Small intestine (tissue), 7 donors: ENCODE measurements at regions not wholly inside any gene's neighbourhood (a gene's known extent, or its start where the extent isn't known, plus 50 kb on each side); places are given as distances from the start of the nearest gene placed in this dataset.

Source experiments
- DNase-seq, 2 donors: peaks; one replicate each; pipeline versions ENCODE4 v3.0.0 to v3.0.0-alpha.2; 2013
- FAIRE-seq: peaks from 2 replicates; lab custom pipeline; 2012; peaks lifted over from hg19 to GRCh38; lab: Jason Lieb, UNC
- H3K27ac ChIP-seq, 3 donors: one replicate each; pipeline ENCODE4 v1.5.1; 2013; ENCODE audit warnings: low read length in 2 of 3, mild to moderate bottlenecking in 2 of 3, control low read depth in 1 of 3, inconsistent platforms in 1 of 3, low read depth in 1 of 3, moderate library complexity in 1 of 3
- H3K27me3 ChIP-seq, 3 donors: one replicate each; pipeline ENCODE4 v1.6.1; 2013; ENCODE audit warnings: low read length in 3 of 3, inconsistent platforms in 1 of 3; ENCODE audit not compliant: control insufficient read depth in 3 of 3, insufficient read depth in 3 of 3
- H3K36me3 ChIP-seq, 3 donors: one replicate each; pipeline ENCODE4 v1.6.1; 2013; ENCODE audit warnings: low read length in 3 of 3, inconsistent platforms in 1 of 3, low read depth in 1 of 3, mild to moderate bottlenecking in 1 of 3, moderate library complexity in 1 of 3; ENCODE audit not compliant: control insufficient read depth in 3 of 3, insufficient read depth in 2 of 3
- H3K4me1 ChIP-seq, 3 donors: one replicate each; pipeline ENCODE4 v1.6.1; 2013; ENCODE audit warnings: low read length in 2 of 3, inconsistent platforms in 1 of 3, low read depth in 1 of 3, mild to moderate bottlenecking in 1 of 3, moderate library complexity in 1 of 3; ENCODE audit not compliant: control insufficient read depth in 3 of 3, insufficient read depth in 2 of 3
- H3K4me3 ChIP-seq, 3 donors: one replicate each; pipeline ENCODE4 v1.5.1; 2013; ENCODE audit warnings: low read length in 3 of 3, control low read depth in 1 of 3, inconsistent platforms in 1 of 3, low read depth in 1 of 3, mild to moderate bottlenecking in 1 of 3, moderate library complexity in 1 of 3
- H3K9me3 ChIP-seq, 2 donors: one replicate each; pipeline ENCODE4 v1.6.1; 2013; ENCODE audit warnings: low read depth in 1 of 2, low read length in 1 of 2; ENCODE audit not compliant: control insufficient read depth in 2 of 2, insufficient read depth in 1 of 2
- WGBS, 3 donors: extraction: QIAGEN DNeasy Blood & Tissue Kit; methylation state at CpG; one replicate each; pipeline ENCODE4 v1.1.7; 2013; 5-methylcytosine and 5-hydroxymethylcytosine counted together
- donor health status: healthy with polysubstance abuse.
- donor health status: control.
- donor health status: control.
- donor health status: Bipolar disorder and iron deficiency.
- donor health status: healthy.

DNA sequence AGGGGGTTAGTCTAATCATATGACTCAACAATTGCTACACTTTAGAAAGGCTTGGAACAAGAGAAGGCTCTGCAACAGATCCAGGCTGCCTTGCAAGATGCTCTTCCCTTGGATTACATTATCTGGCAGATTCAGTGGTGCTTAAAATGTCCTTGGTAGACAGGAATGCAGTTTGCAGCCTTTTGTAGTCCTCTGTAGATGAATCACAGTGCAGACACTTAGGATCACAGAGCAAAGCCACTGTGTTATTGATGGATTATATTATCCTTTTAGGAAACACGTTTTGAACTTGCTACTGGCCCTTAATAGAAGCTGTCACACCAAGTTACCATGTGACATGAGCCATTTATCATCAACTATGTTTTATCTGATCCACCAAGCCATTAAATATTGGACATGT, 152.2 kb downstream of the CBLN2 start:
- Histone ChIP-seq H3K4me3 (no peak overlapping the region), H3K4me1 (no peaks in the 10 kb centered on the region), H3K27me3 (no peaks in the 10 kb centered on the region), H3K36me3 (no peaks in the 10 kb centered on the region), H3K27ac (no peak overlapping the region), H3K9me3 (no peaks in the 10 kb centered on the region)
- WGBS, 3 donors, result 0 to 27% (median 7%) methylated on average over 1 of the region's 1 CpG
- FAIRE-seq, result no peak
- DNase-seq, result no peak

DNA sequence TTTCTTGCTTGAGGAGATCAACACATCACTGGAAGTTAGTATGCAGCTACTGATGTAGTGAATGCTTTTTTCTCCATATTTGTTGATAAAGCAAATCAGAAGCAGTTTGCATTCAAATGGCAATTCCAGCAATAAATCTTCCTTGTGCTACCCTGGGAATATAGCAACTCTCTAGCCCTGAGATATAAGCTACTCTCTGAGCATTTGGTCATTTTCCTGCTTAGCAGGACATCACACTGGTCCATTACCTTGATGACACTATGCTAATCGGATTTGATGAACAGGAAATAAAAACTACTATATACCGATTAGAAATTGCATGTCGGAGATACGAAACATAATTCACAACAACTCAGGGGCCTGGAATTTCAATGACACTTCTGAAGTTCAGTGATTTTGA, 152.7 kb downstream of the CBLN2 start:
- Histone ChIP-seq H3K4me3 (no peak overlapping the region), H3K4me1 (no peaks in the 10 kb centered on the region), H3K27me3 (no peaks in the 10 kb centered on the region), H3K36me3 (no peaks in the 10 kb centered on the region), H3K9me3 (no peaks in the 10 kb centered on the region), H3K27ac (no peak overlapping the region)
- 79 to 90% (median 84%) methylated on average over 4 of the region's 4 CpGs for WGBS, 3 donors
- FAIRE-seq (no peak), DNase-seq (no peak)

DNA sequence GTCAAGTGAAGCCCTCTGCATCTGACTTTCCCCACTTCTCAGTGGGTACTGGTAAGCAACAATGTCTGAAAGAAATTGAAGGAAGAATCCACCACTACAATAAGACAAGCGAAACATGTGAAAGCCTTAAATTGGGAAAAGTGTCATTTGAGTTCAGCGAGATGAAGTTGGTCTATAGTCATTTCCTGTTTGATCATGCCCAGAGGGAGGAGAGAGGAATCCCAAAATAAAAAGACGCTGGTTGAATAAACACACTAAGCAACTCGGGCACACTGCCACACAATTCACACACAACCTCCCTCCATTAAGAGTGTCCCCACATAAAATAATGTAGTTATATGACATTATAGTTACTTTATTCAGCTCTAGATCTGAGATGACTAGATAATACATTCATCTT, 166.1 kb downstream of the CBLN2 start:
- Histone ChIP-seq H3K27ac (no peak overlapping the region), H3K4me3 (no peak overlapping the region), H3K36me3 (no peaks in the 10 kb centered on the region), H3K4me1 (no peaks in the 10 kb centered on the region), H3K9me3 (no peaks in the 10 kb centered on the region), H3K27me3 (no peaks in the 10 kb centered on the region)
- 49 to 76% (median 71%) methylated on average over 4 of the region's 4 CpGs for WGBS, 3 donors
- DNase-seq (no peak), FAIRE-seq (no peak)

DNA sequence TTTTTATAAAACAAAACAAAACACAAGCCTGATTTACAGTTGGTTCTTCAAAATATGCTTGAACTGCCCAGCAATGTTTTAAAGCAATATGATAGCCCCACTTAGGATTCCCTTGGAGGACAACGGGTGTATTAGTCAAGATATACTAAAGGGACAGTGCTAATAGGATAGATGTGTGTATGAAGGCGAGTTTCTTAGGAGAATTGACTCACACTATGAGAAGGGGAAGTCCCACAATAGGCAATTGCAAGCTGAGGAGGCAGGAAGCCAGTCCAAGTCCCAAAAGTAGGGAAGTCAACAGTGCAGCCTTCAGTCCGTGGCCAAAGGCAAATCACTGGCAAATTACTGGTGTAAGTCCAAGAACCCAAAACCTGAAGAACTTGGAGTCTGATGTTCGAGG, 167.9 kb downstream of the CBLN2 start:
- 32 to 48% (median 35%) methylated on average over 4 of the region's 4 CpGs for WGBS, 3 donors
- Histone ChIP-seq H3K4me1 (no peaks in the 10 kb centered on the region), H3K27me3 (no peaks in the 10 kb centered on the region), H3K36me3 (no peaks in the 10 kb centered on the region), H3K4me3 (no peak overlapping the region), H3K27ac (no peak overlapping the region), H3K9me3 (no peaks in the 10 kb centered on the region)
- FAIRE-seq (no peak), DNase-seq (no peak)

DNA sequence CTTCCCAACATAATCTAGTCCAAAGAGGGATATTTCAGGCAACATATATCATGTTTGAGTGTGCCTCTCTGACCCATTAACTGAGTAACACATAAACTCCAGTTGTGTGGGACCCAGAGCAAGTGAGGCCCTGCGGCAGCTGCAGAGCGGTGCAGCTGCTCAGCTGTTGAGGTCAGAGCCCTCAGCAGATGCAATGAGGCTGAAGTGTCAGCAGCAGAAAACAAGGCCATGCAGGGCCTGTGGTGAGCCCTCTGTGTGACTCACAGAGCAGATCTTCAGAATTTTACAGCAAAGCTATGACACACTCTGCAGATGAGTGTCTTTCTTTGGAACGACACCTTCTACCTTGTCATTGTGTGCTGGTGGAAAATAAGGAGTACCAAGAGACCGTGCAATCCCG, 168.5 kb downstream of the CBLN2 start:
- Histone ChIP-seq H3K27me3 (no peaks in the 10 kb centered on the region), H3K4me3 (no peak overlapping the region), H3K36me3 (no peaks in the 10 kb centered on the region), H3K9me3 (peaks cover 0 to 3% of the 10 kb centered on the region in 2 donors), H3K27ac (no peak overlapping the region), H3K4me1 (no peaks in the 10 kb centered on the region)
- 83 to 90% (median 88%) methylated on average over 5 of the region's 5 CpGs for WGBS, 3 donors
- FAIRE-seq (no peak), DNase-seq (peak in 1 of 2 donors; percentile 11)

DNA sequence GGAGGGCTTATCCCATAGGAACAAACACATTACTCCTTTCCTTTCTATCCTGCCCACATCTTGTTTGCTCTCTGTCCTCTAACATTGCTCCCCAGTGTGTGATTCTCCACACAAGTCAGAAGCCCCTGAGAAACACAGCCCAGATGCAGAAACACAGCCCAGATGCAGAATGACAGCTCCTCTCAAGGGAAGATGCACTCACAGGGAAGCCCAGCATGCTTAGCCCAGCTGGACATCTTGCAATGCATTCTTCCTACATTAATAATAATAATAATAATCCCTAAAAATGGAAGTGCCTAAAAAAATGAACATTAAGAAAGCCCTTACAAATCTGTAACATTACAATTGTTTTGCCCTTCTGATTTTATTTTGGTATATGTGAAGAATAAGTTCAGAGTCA, 172.1 kb downstream of the CBLN2 start:
- Histone ChIP-seq H3K36me3 (no peaks in the 10 kb centered on the region), H3K4me1 (no peaks in the 10 kb centered on the region), H3K27me3 (no peaks in the 10 kb centered on the region), H3K9me3 (peaks cover 0 to 8% of the 10 kb centered on the region in 2 donors), H3K4me3 (no peak overlapping the region), H3K27ac (no peak overlapping the region)
- no peak for DNase-seq
- FAIRE-seq, result no peak

DNA sequence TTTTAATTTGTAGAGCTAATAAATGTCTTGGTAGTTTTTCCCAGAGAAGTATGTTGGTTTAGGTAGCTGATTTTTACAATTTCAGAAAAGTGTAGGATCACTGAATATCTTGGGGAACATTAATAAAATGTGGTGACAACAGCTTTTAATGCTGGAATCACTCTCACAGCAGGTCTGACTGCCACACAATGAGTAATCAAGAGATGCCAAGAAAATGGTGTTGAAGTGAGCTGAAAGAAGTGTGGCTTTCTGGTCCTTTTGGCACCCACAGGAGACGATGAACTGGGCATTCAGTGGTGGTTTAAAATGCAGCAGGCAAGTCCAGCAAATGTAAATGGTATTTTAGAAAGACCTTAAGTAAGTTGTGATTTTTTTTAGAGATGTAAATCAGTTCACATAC, 175.8 kb downstream of the CBLN2 start:
- WGBS, 3 donors, result 50 to 65% (median 64%) methylated on average over 1 of the region's 1 CpG
- Histone ChIP-seq H3K9me3 (peaks cover 0 to 8% of the 10 kb centered on the region in 2 donors), H3K27me3 (no peaks in the 10 kb centered on the region), H3K36me3 (no peaks in the 10 kb centered on the region), H3K4me1 (no peaks in the 10 kb centered on the region), H3K27ac (no peak overlapping the region), H3K4me3 (no peak overlapping the region)
- FAIRE-seq (no peak), DNase-seq (no peak)

DNA sequence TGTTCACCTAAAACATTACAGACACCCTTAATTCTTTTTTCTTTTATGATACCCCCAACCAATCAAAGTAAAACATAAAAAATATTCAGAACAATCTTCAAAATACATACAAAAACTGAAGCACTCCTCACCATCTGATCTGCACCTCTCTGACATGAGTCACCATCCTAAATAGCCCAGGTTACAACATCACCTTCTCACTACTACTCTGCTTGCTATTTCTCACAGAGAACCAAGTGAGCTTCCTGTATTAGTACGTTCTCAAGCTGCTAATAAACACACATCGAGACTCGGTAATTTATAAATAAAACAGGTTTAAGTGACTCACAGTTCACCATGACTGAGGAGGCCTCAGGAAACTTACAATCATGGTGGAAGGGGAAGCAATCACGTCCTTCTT, 183.5 kb downstream of the CBLN2 start:
- no peaks in the 10 kb centered on the region for H3K4me1 ChIP-seq
- no peak overlapping the region for H3K4me3 ChIP-seq
- H3K9me3 ChIP-seq, result no peaks in the 10 kb centered on the region
- 59 to 63% (median 62%) methylated on average over 4 of the region's 4 CpGs for WGBS, 3 donors
- no peaks in the 10 kb centered on the region for H3K27me3 ChIP-seq
- FAIRE-seq (no peak), DNase-seq (no peak)
- no peaks in the 10 kb centered on the region for H3K36me3 ChIP-seq
- no peak overlapping the region for H3K27ac ChIP-seq

DNA sequence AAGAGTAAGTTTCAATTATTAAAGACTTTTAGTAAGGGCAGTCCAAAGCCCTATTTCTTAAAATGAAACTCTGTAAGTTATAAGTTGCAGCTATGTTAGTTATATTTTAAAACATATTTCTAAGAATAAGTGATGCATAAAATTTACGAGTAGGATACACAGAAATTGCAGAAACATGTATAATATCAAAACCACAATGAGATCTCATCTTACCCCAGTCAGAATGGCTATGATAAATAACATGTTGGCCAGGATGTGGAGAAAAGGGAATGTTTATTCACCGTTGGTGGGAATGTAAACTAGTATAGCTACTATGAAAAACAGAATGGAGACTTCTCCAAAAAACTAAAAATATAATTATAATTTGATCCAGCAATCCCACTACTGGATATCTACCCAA, 201.2 kb downstream of the CBLN2 start:
- H3K27ac ChIP-seq, result no peak overlapping the region
- no peaks in the 10 kb centered on the region for H3K27me3 ChIP-seq
- WGBS, 3 donors, result 49 to 72% (median 63%) methylated on average over 2 of the region's 2 CpGs
- no peak for FAIRE-seq
- H3K4me1 ChIP-seq, result no peaks in the 10 kb centered on the region
- H3K4me3 ChIP-seq, result no peak overlapping the region
- no peak for DNase-seq
- H3K36me3 ChIP-seq, result no peaks in the 10 kb centered on the region
- H3K9me3 ChIP-seq, result no peaks in the 10 kb centered on the region
